ENCODE measurements at regions not wholly inside any gene's neighbourhood (a gene's known extent, or its start where the extent isn't known, plus 50 kb on each side); places are given as distances from the start of the nearest gene placed in this dataset.
"Not testable (repeated sequence)": the region's sequence is repeated elsewhere in the genome, so short reads cannot be mapped to it uniquely, and the experiment has no call there.

DNA sequence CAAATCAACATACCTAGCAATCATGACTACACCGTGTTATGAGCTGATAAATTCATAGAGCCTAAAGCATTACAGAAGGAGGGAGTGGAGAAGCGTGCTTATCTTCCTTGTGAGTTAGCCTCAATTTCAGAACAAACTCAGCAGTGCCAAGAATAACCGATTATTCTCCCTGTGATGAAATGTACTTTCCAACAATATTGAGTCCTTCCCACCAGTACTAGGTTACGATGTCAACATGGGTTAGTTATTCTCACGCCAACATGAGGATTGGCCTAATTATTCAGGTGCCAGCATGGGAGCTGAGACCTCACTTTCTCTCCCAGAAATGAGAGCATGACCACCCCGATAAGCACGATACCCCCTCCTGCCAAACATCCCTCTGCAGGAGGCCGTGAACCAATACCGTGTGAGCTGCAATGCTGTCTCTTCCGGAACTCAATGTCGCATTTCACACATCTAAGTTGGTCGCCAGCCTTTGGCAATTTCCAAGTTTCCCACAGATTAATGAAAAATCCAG lies 193.7 kb downstream of the ENC1 start:
- Histone ChIP-seq H4K20me1 (ENCODE audit: insufficient read depth, low read length) (no peaks in the 10 kb centered on the region), H3K9me3 (ENCODE audit: insufficient read depth, low read length, severe bottlenecking) (no peaks in the 10 kb centered on the region), H3K4me3 (ENCODE audit: low read depth in 1 of 2, low read length in 2 of 2) (no peak overlapping the region), H2AFZ (ENCODE audit: low read depth, low read length) (no peak overlapping the region), H3K27ac (ENCODE audit: low read length) (no peak overlapping the region), H3K9ac (ENCODE audit: low read depth, low read length) (no peak overlapping the region), H3K4me1 (ENCODE audit: insufficient read depth, low read length) (no peaks in the 10 kb centered on the region), H3K27me3 (ENCODE audit: insufficient read depth, low read length, poor library complexity) (no peaks in the 10 kb centered on the region), H3K36me3 (ENCODE audit: insufficient read depth, low read length) (no peaks in the 10 kb centered on the region), H3K4me2 (ENCODE audit: insufficient read depth, low read length) (no peak overlapping the region), H3K79me2 (ENCODE audit: insufficient read depth, low read length) (no peaks in the 10 kb centered on the region)
- no peak for TF ChIP-seq EZH2 (IDR thresholded peaks at IDR 0.05; ENCODE audit: borderline replicate concordance, low read depth, low read length, severe bottlenecking)
- TF ChIP-seq, protein P1, sequence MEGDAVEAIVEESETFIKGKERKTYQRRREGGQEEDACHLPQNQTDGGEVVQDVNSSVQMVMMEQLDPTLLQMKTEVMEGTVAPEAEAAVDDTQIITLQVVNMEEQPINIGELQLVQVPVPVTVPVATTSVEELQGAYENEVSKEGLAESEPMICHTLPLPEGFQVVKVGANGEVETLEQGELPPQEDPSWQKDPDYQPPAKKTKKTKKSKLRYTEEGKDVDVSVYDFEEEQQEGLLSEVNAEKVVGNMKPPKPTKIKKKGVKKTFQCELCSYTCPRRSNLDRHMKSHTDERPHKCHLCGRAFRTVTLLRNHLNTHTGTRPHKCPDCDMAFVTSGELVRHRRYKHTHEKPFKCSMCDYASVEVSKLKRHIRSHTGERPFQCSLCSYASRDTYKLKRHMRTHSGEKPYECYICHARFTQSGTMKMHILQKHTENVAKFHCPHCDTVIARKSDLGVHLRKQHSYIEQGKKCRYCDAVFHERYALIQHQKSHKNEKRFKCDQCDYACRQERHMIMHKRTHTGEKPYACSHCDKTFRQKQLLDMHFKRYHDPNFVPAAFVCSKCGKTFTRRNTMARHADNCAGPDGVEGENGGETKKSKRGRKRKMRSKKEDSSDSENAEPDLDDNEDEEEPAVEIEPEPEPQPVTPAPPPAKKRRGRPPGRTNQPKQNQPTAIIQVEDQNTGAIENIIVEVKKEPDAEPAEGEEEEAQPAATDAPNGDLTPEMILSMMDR (IDR thresholded peaks at IDR 0.05; ENCODE audit: borderline replicate concordance, extremely low read depth, low read length, poor library complexity, severe bottlenecking): no peak
- ATAC-seq (ENCODE audit: insufficient read depth, low read depth) (no peak), DNase-seq (no peak)

DNA sequence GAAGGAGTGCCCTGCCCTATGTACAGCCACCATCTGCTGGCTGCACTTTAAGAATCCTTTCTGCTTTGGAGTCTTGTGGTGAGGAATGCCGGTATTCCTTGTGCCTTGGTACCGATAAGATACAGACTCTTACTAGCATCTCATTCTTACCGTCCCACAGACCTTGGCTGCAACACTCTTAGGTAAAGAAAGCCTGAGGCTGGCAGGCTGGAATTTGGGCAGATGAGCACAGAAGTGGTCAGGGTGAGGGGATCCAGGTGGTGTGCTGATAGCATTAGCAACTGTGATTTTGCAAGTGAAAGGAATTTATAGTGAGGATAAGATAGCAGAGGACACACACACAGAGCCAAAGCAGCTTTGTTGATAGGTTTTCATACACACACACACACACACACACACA lies 198.1 kb downstream of the ENC1 start:
- H2AFZ ChIP-seq (ENCODE audit: low read depth, low read length): no peak overlapping the region
- no peak overlapping the region for H3K4me3 ChIP-seq (ENCODE audit: low read depth in 1 of 2, low read length in 2 of 2)
- no peaks in the 10 kb centered on the region for H3K4me1 ChIP-seq (ENCODE audit: insufficient read depth, low read length)
- TF ChIP-seq EZH2 (IDR thresholded peaks at IDR 0.05; ENCODE audit: borderline replicate concordance, low read depth, low read length, severe bottlenecking): no peak
- TF ChIP-seq, protein P1 (IDR thresholded peaks at IDR 0.05; ENCODE audit: borderline replicate concordance, extremely low read depth, low read length, poor library complexity, severe bottlenecking): no peak
- no peak overlapping the region for H3K4me2 ChIP-seq (ENCODE audit: insufficient read depth, low read length)
- H3K36me3 ChIP-seq (ENCODE audit: insufficient read depth, low read length): no peaks in the 10 kb centered on the region
- H3K27me3 ChIP-seq (ENCODE audit: insufficient read depth, low read length, poor library complexity): no peaks in the 10 kb centered on the region
- no peak overlapping the region for H3K27ac ChIP-seq (ENCODE audit: low read length)
- no peaks in the 10 kb centered on the region for H4K20me1 ChIP-seq (ENCODE audit: insufficient read depth, low read length)
- no peak for ATAC-seq (ENCODE audit: insufficient read depth, low read depth)
- DNase-seq: no peak
- H3K9ac ChIP-seq (ENCODE audit: low read depth, low read length): no peak overlapping the region
- H3K79me2 ChIP-seq (ENCODE audit: insufficient read depth, low read length): no peaks in the 10 kb centered on the region
- no peaks in the 10 kb centered on the region for H3K9me3 ChIP-seq (ENCODE audit: insufficient read depth, low read length, severe bottlenecking)

DNA sequence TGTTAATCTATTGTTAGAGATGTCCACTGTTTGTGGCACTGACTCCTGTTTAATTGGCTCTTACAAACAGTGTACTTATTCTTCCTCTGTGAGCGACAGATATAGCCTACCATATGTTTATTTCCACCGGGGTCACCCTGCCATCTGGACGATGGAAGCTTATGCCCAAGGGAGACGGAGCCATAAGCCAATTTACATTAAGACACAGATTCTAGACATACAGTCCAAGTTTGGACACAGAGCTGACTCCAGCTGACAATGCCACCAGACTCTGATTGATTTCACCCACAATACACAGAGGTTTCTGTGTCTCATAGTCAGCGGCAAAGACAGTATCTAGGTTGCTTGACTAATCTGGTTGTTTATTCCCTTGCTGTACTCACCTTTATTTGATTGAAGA lies 198.9 kb downstream of the ENC1 start:
- Histone ChIP-seq H3K79me2 (ENCODE audit: insufficient read depth, low read length) (no peaks in the 10 kb centered on the region), H3K27me3 (ENCODE audit: insufficient read depth, low read length, poor library complexity) (no peaks in the 10 kb centered on the region), H3K4me3 (ENCODE audit: low read depth in 1 of 2, low read length in 2 of 2) (no peak overlapping the region), H3K36me3 (ENCODE audit: insufficient read depth, low read length) (no peaks in the 10 kb centered on the region), H3K9me3 (ENCODE audit: insufficient read depth, low read length, severe bottlenecking) (no peaks in the 10 kb centered on the region), H3K9ac (ENCODE audit: low read depth, low read length) (no peak overlapping the region), H2AFZ (ENCODE audit: low read depth, low read length) (no peak overlapping the region), H3K4me1 (ENCODE audit: insufficient read depth, low read length) (no peaks in the 10 kb centered on the region), H4K20me1 (ENCODE audit: insufficient read depth, low read length) (no peaks in the 10 kb centered on the region), H3K27ac (ENCODE audit: low read length) (no peak overlapping the region), H3K4me2 (ENCODE audit: insufficient read depth, low read length) (no peak overlapping the region)
- ATAC-seq (ENCODE audit: insufficient read depth, low read depth) (no peak), DNase-seq (no peak)
- no peak for TF ChIP-seq EZH2 (IDR thresholded peaks at IDR 0.05; ENCODE audit: borderline replicate concordance, low read depth, low read length, severe bottlenecking)
- TF ChIP-seq, protein P1 (IDR thresholded peaks at IDR 0.05; ENCODE audit: borderline replicate concordance, extremely low read depth, low read length, poor library complexity, severe bottlenecking): no peak

DNA sequence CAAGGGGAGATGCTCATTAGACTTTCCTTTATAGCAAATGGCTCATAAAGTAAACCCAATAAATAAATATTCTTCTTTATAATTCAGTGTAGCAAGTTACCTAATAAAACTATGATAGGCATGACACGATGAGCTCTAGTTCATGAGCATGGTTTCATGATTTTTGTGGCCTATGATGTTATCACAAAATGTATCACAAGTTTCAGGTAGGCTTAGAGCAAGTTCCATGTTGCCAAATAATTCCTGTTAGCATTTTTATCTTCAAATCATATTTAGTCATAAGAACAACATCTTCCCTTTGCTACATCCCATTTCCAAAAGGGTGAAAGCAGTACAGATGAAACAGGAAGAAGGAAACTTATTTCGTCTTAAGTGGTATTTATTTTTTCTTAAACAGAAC lies 200.2 kb downstream of the ENC1 start:
- Histone ChIP-seq H3K9me3 (ENCODE audit: insufficient read depth, low read length, severe bottlenecking) (no peaks in the 10 kb centered on the region), H2AFZ (ENCODE audit: low read depth, low read length) (no peak overlapping the region), H3K4me2 (ENCODE audit: insufficient read depth, low read length) (no peak overlapping the region), H3K79me2 (ENCODE audit: insufficient read depth, low read length) (no peaks in the 10 kb centered on the region), H3K36me3 (ENCODE audit: insufficient read depth, low read length) (no peaks in the 10 kb centered on the region), H3K27me3 (ENCODE audit: insufficient read depth, low read length, poor library complexity) (no peaks in the 10 kb centered on the region), H3K27ac (ENCODE audit: low read length) (no peak overlapping the region), H3K4me3 (ENCODE audit: low read depth in 1 of 2, low read length in 2 of 2) (no peak overlapping the region), H3K4me1 (ENCODE audit: insufficient read depth, low read length) (no peaks in the 10 kb centered on the region), H3K9ac (ENCODE audit: low read depth, low read length) (no peak overlapping the region), H4K20me1 (ENCODE audit: insufficient read depth, low read length) (no peaks in the 10 kb centered on the region)
- no peak for ATAC-seq (ENCODE audit: insufficient read depth, low read depth)
- TF ChIP-seq, protein P1 (IDR thresholded peaks at IDR 0.05; ENCODE audit: borderline replicate concordance, extremely low read depth, low read length, poor library complexity, severe bottlenecking): no peak
- TF ChIP-seq EZH2 (IDR thresholded peaks at IDR 0.05; ENCODE audit: borderline replicate concordance, low read depth, low read length, severe bottlenecking): no peak
- no peak for DNase-seq

DNA sequence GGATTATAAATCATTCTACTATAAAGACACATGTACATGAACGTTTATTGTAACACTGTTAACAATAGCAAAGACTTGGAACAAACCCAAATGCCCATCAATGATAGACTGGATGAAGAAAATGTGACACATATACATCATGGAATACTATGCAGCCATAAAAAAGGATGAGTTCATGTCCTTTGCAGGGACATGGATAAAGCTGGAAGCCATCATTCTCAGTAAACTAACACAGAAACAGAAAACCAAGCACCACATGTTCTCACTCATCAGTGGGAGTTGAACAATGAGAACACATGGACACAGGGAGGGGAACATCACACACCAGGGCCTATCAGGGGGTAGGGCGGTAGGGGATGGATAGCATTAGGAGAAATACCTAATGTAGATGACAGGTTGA lies 202.7 kb downstream of the ENC1 start:
- H3K4me3 ChIP-seq (ENCODE audit: low read depth in 1 of 2, low read length in 2 of 2); DNase-seq; H3K4me2 ChIP-seq (ENCODE audit: insufficient read depth, low read length); H4K20me1 ChIP-seq (ENCODE audit: insufficient read depth, low read length); H3K27me3 ChIP-seq (ENCODE audit: insufficient read depth, low read length, poor library complexity); H3K27ac ChIP-seq (ENCODE audit: low read length); H3K79me2 ChIP-seq (ENCODE audit: insufficient read depth, low read length); ATAC-seq (ENCODE audit: insufficient read depth, low read depth); H3K9me3 ChIP-seq (ENCODE audit: insufficient read depth, low read length, severe bottlenecking); H3K9ac ChIP-seq (ENCODE audit: low read depth, low read length); H2AFZ ChIP-seq (ENCODE audit: low read depth, low read length); H3K36me3 ChIP-seq (ENCODE audit: insufficient read depth, low read length); H3K4me1 ChIP-seq (ENCODE audit: insufficient read depth, low read length): not testable (repeated sequence)
